GM12874 (cell line): ENCODE measurements at regions not wholly inside any gene's neighbourhood (a gene's known extent, or its start where the extent isn't known, plus 50 kb on each side); places are given as distances from the start of the nearest gene placed in this dataset.

Source experiments
- CTCF ChIP-seq: IDR thresholded peaks from 2 replicates; pipeline ENCODE4 v1.5.1; 2011; ENCODE audit warnings: low read depth, mild to moderate bottlenecking, control low read depth, low read length, moderate library complexity; ENCODE audit not compliant: insufficient read depth

GRCh38 chr10:28382525-28383269 lies 79.8 kb upstream of the MPP7 start:
- no peak for TF ChIP-seq CTCF

- TF ChIP-seq CTCF, result no peak
Observed at GRCh38 chr10:28384557-28384956, 81.7 kb upstream of the MPP7 start.

GRCh38 chr10:28385748-28386502 lies 83.1 kb upstream of the MPP7 start:
- no peak for TF ChIP-seq CTCF

GRCh38 chr10:28386503-28386868 lies 83.6 kb upstream of the MPP7 start:
- TF ChIP-seq CTCF, result no peak

- no peak for TF ChIP-seq CTCF
Observed at GRCh38 chr10:28387140-28387539, 84.3 kb upstream of the MPP7 start.

GRCh38 chr10:28391283-28391682 lies 88.4 kb upstream of the MPP7 start:
- TF ChIP-seq CTCF, result no peak

- peak; percentile 93 for TF ChIP-seq CTCF
Observed at GRCh38 chr10:28393956-28394568, 91.2 kb upstream of the MPP7 start.
